Left renal pelvis (tissue), 4 donors: ENCODE measurements at regions not wholly inside any gene's neighbourhood (a gene's known extent, or its start where the extent isn't known, plus 50 kb on each side); places are given as distances from the start of the nearest gene placed in this dataset.

ENCODE experiments used
- DNase-seq, 4 donors: peaks; one replicate each; pipeline ENCODE4 v3.0.0-alpha.2; 2013; ENCODE audit warnings: low read depth in 4 of 4, low spot score in 3 of 4

GRCh38 chr2:163370169-163370886 lies 365.5 kb downstream of the FIGN start:
- no peak for DNase-seq

GRCh38 chr2:163369111-163369510 lies 366.7 kb downstream of the FIGN start:
- no peak for DNase-seq

- DNase-seq, result no peak
Observed at GRCh38 chr2:163368655-163369054, 367.2 kb downstream of the FIGN start.

GRCh38 chr2:163367825-163368582 lies 367.8 kb downstream of the FIGN start:
- no peak for DNase-seq

- no peak for DNase-seq
Observed at GRCh38 chr2:163364736-163365135, 371.1 kb downstream of the FIGN start.

GRCh38 chr2:163353551-163353950 lies 382.3 kb downstream of the FIGN start:
- no peak for DNase-seq

- no peak for DNase-seq
Observed at GRCh38 chr2:163351966-163352365, 383.8 kb downstream of the FIGN start.

- no peak for DNase-seq
Observed at GRCh38 chr2:163351143-163351542, 384.7 kb downstream of the FIGN start.

GRCh38 chr2:163348857-163349380 lies 386.9 kb downstream of the FIGN start:
- DNase-seq, result peak in 2 of 4 donors; percentile 12 to 32

- DNase-seq, result peak; percentile 56 to 64 (median 60)
Observed at GRCh38 chr2:163347982-163348856, 387.6 kb downstream of the FIGN start.

- DNase-seq, result peak in 3 of 4 donors; percentile 44 to 53 (median 45)
Observed at GRCh38 chr2:163345795-163346573, 389.8 kb downstream of the FIGN start.

- DNase-seq, result no peak
Observed at GRCh38 chr2:163343316-163343715, 392.5 kb downstream of the FIGN start.

- DNase-seq, result no peak
Observed at GRCh38 chr2:163341426-163341825, 394.4 kb downstream of the FIGN start.

- DNase-seq, result no peak
Observed at GRCh38 chr2:163338270-163338669, 397.5 kb downstream of the FIGN start.

GRCh38 chr2:163324677-163325076 lies 411.1 kb downstream of the FIGN start:
- no peak for DNase-seq

GRCh38 chr2:163319006-163319405 lies 416.8 kb downstream of the FIGN start:
- DNase-seq, result no peak

- DNase-seq, result no peak
Observed at GRCh38 chr2:163314712-163315111, 421.1 kb downstream of the FIGN start.

- no peak for DNase-seq
Observed at GRCh38 chr2:163312713-163313112, 423.1 kb downstream of the FIGN start.

- DNase-seq, result no peak
Observed at GRCh38 chr2:163306647-163307046, 429.2 kb downstream of the FIGN start.

GRCh38 chr2:163302141-163302540 lies 433.7 kb downstream of the FIGN start:
- no peak for DNase-seq
